Daoy (cell line): ENCODE measurements at regions not wholly inside any gene's neighbourhood (a gene's known extent, or its start where the extent isn't known, plus 50 kb on each side); places are given as distances from the start of the nearest gene placed in this dataset.

Experiments used
- DNase-seq: peaks from one replicate; pipeline ENCODE4 v3.0.0-alpha.2; 2015; ENCODE audit warnings: low read depth

GRCh38 chr16:55154956-55155355 is 169.0 kb upstream of the IRX6 start:
- no peak for DNase-seq

- no peak for DNase-seq
Observed at GRCh38 chr16:55155815-55156214, 168.2 kb upstream of the IRX6 start.

GRCh38 chr16:55169780-55170179 is 154.2 kb upstream of the IRX6 start:
- no peak for DNase-seq

GRCh38 chr16:55171241-55171640 is 152.8 kb upstream of the IRX6 start:
- no peak for DNase-seq

- no peak for DNase-seq
Observed at GRCh38 chr16:55175389-55175788, 148.6 kb upstream of the IRX6 start.

- DNase-seq, result no peak
Observed at GRCh38 chr16:55176901-55177300, 147.1 kb upstream of the IRX6 start.

GRCh38 chr16:55179411-55179810 is 144.6 kb upstream of the IRX6 start:
- DNase-seq, result no peak

GRCh38 chr16:55179852-55180585 is 144.0 kb upstream of the IRX6 start:
- DNase-seq, result no peak

- no peak for DNase-seq
Observed at GRCh38 chr16:55184052-55184451, 140.0 kb upstream of the IRX6 start.

GRCh38 chr16:55184619-55185018 is 139.4 kb upstream of the IRX6 start:
- DNase-seq, result no peak

GRCh38 chr16:55189224-55189623 is 134.8 kb upstream of the IRX6 start:
- DNase-seq, result no peak

- DNase-seq, result no peak
Observed at GRCh38 chr16:55189682-55190636, 134.0 kb upstream of the IRX6 start.

GRCh38 chr16:55192734-55193133 is 131.3 kb upstream of the IRX6 start:
- no peak for DNase-seq

GRCh38 chr16:55203570-55203969 is 120.4 kb upstream of the IRX6 start:
- DNase-seq, result no peak

- DNase-seq, result no peak
Observed at GRCh38 chr16:55204069-55204468, 119.9 kb upstream of the IRX6 start.

- no peak for DNase-seq
Observed at GRCh38 chr16:55204923-55205322, 119.1 kb upstream of the IRX6 start.

GRCh38 chr16:55207693-55208428 is 116.1 kb upstream of the IRX6 start:
- no peak for DNase-seq

GRCh38 chr16:55209626-55210025 is 114.4 kb upstream of the IRX6 start:
- DNase-seq, result no peak

GRCh38 chr16:55212791-55213190 is 111.2 kb upstream of the IRX6 start:
- no peak for DNase-seq

- DNase-seq, result no peak
Observed at GRCh38 chr16:55214412-55214811, 109.6 kb upstream of the IRX6 start.

- no peak for DNase-seq
Observed at GRCh38 chr16:55214974-55215494, 109.0 kb upstream of the IRX6 start.

GRCh38 chr16:55217392-55217791 is 106.6 kb upstream of the IRX6 start:
- no peak for DNase-seq
